GM23338 (cell line): ENCODE measurements at regions not wholly inside any gene's neighbourhood (a gene's known extent, or its start where the extent isn't known, plus 50 kb on each side); places are given as distances from the start of the nearest gene placed in this dataset.

Experiments used
- CTCF ChIP-seq, 2 experiments: fragments of 200-600 bp in 1 of 2; sonication (generic) in 1 of 2; conservative IDR thresholded peaks; 2 replicates each; pipeline versions ENCODE4 v1.5.1 to v1.6.1; 2016 to 2017; ENCODE audit warnings: antibody characterized with exemption in 2 of 2, low read depth in 2 of 2, mild to moderate bottlenecking in 2 of 2, moderate library complexity in 1 of 2
- EZH2phosphoT487 ChIP-seq: fragments of 200-600 bp; sonication (generic); IDR thresholded peaks from one replicate; pipeline ENCODE4 v1.8.1; 2018; ENCODE audit warnings: antibody characterized with exemption; ENCODE audit not compliant: unreplicated experiment
- JUNB ChIP-seq: IDR thresholded peaks from one replicate; pipeline ENCODE4 v1.6.1; 2016; ENCODE audit warnings: antibody characterized with exemption; ENCODE audit not compliant: unreplicated experiment
- NANOG ChIP-seq: IDR thresholded peaks from 2 replicates; pipeline ENCODE4 v1.6.1; 2016; ENCODE audit warnings: antibody characterized with exemption, borderline replicate concordance
- POLR2AphosphoS5 ChIP-seq: IDR thresholded peaks from 2 replicates; pipeline ENCODE4 v1.6.1; 2016; ENCODE audit warnings: antibody characterized with exemption, low read depth
- REST ChIP-seq: IDR thresholded peaks from one replicate; pipeline ENCODE4 v1.6.1; 2018; ENCODE audit warnings: antibody characterized with exemption; ENCODE audit not compliant: unreplicated experiment
- ZNF114 ChIP-seq: fragments of 250-450 bp; sonication (Bioruptor Pico); IDR thresholded peaks from 2 replicates; pipeline ENCODE4 v1.5.0; 2020; ENCODE audit warnings: mild to moderate bottlenecking, moderate library complexity
- ZNF462 ChIP-seq: fragments of 250-450 bp; sonication (Bioruptor Pico); IDR thresholded peaks from 2 replicates; pipeline ENCODE4 v1.5.0; 2020; ENCODE audit warnings: mild to moderate bottlenecking, moderate library complexity

DNA sequence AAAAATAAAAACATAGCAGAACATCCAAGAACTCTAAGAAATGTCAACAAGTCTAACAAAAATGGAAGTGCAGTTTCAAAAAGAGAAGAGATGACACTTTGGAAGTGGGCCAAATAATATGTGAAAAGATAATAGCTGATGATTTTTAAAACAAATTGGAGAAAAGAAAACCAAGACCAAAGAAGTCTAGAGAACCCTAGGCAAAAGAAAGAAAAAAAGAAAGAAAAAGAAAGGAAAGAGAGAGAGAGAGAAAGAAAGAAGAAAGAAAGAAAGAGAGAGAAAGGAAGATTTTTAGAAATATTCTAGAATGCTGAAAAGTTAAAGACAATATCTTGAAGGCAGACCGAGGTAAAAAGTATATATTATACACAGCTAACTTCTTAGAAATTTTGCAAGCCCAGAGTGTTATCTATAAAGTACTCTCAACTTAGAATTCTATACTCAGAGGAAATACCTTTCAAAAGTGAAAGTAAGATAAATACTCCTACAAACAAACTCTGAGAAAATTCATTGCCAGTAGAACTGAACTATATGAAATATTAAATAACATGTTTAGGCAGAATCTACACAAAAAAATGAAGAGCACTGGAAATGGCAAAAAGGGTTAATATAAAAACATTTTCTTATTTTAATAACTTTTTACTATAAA, 138.7 kb upstream of the SMIM30 start (continued):
- TF ChIP-seq ZNF462 (CRISPR knock-in tag) (no peak), ZNF114 (CRISPR knock-in tag) (no peak), REST (no peak), EZH2phosphoT487 (no peak), NANOG (no peak), POLR2AphosphoS5 (no peak), CTCF (conservative IDR thresholded peaks at IDR 0.05; ENCODE audit: low read depth in 2 of 2) (no peak), JUNB (no peak)
